NCI-H774 (cell line): ENCODE measurements at regions not wholly inside any gene's neighbourhood (a gene's known extent, or its start where the extent isn't known, plus 50 kb on each side); places are given as distances from the start of the nearest gene placed in this dataset.

Experiments used
- DNase-seq: peaks from one replicate; lab custom pipeline; 2025; lab: John Stamatoyannopoulos, UW

GRCh38 chr13:72448082-72448481 is 279.3 kb downstream of the MZT1 start:
- DNase-seq, result no peak

GRCh38 chr13:72444999-72445398 is 282.4 kb downstream of the MZT1 start:
- no peak for DNase-seq

GRCh38 chr13:72437458-72437857 is 290.0 kb downstream of the MZT1 start:
- no peak for DNase-seq

- DNase-seq, result no peak
Observed at GRCh38 chr13:72435251-72435650, 292.2 kb downstream of the MZT1 start.

- DNase-seq, result no peak
Observed at GRCh38 chr13:72431981-72432682, 295.3 kb downstream of the MZT1 start.

GRCh38 chr13:72430923-72431322 is 296.5 kb downstream of the MZT1 start:
- DNase-seq, result no peak

GRCh38 chr13:72427757-72428528 is 299.5 kb downstream of the MZT1 start:
- DNase-seq, result no peak

GRCh38 chr13:72424059-72424458 is 303.4 kb downstream of the MZT1 start:
- DNase-seq, result no peak

GRCh38 chr13:72415817-72416216 is 311.6 kb downstream of the MZT1 start:
- no peak for DNase-seq

- DNase-seq, result no peak
Observed at GRCh38 chr13:72412481-72412880, 314.9 kb downstream of the MZT1 start.

GRCh38 chr13:72405441-72405840 is 322.0 kb downstream of the MZT1 start:
- no peak for DNase-seq

GRCh38 chr13:72403396-72404010 is 323.9 kb downstream of the MZT1 start:
- DNase-seq, result no peak

- DNase-seq, result no peak
Observed at GRCh38 chr13:72400856-72401255, 326.6 kb downstream of the MZT1 start.

GRCh38 chr13:72399351-72399750 is 328.1 kb downstream of the MZT1 start:
- no peak for DNase-seq

- no peak for DNase-seq
Observed at GRCh38 chr13:72397265-72397664, 330.2 kb downstream of the MZT1 start.

GRCh38 chr13:72390909-72391308 is 336.5 kb downstream of the MZT1 start:
- no peak for DNase-seq

- no peak for DNase-seq
Observed at GRCh38 chr13:72386138-72386684, 341.2 kb downstream of the MZT1 start.

GRCh38 chr13:72384879-72385278 is 342.6 kb downstream of the MZT1 start:
- DNase-seq, result no peak

- no peak for DNase-seq
Observed at GRCh38 chr13:72384186-72384823, 343.1 kb downstream of the MZT1 start.

- no peak for DNase-seq
Observed at GRCh38 chr13:72383646-72384045, 343.8 kb downstream of the MZT1 start.

- DNase-seq, result no peak
Observed at GRCh38 chr13:72379581-72379980, 347.8 kb downstream of the MZT1 start.

- no peak for DNase-seq
Observed at GRCh38 chr13:72368031-72368430, 359.4 kb downstream of the MZT1 start.
